IMR-90 (cell line): ENCODE measurements at regions not wholly inside any gene's neighbourhood (a gene's known extent, or its start where the extent isn't known, plus 50 kb on each side); places are given as distances from the start of the nearest gene placed in this dataset.

Experiments used
- TF ChIP-seq, protein P1 (sequence below): fragments of 150-350 bp; IDR thresholded peaks from 2 replicates; pipeline ENCODE4 v1.6.1; 2017; ENCODE audit warnings: mild to moderate bottlenecking, antibody characterized with exemption, low read length, low read depth
- TF ChIP-seq, protein P2 (sequence below): conservative IDR thresholded peaks from 2 replicates; pipeline ENCODE4 v1.5.1; 2012; ENCODE audit warnings: mild to moderate bottlenecking, low read depth, low read length, improper control_type of control experiment

DNA sequence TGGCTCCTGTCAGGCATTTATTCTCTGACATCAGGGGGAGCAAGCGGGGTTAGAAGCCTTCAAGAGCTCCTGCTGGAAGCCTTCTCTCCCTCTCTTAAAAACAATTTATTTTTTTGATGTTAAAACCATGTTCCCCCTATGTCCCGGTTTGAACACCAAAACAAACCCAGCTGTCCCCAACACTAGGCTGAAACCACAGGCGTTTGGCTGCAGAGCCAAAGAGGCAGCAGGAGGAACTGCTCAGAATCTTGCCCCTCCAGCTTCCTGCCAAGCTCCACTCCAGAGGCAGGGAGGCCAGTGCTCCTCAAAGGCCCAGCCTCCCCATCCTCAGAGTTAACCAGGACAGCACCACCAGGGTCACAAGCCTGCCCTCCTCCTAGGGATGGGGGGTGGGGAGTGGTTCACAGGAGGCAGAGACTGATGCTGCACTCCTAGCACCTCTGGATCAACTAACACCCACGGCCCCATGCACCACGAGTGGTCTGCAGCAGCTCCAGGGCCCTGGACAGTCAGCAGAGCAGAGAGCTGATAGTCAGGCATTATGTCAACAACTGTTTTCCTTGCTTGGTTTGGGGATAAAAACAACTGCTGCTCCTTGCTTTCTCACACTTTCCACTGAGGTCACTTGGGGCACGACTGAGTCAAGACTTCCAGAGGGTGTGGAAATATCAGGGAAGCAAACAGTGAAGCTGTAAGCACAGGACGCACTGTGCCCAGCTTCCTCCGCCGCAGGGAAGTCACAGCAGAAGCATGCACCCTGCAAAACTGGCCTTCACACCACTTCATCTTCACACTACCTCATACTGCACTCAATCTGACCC is 96.5 kb upstream of the ADRA1B start:
- TF ChIP-seq, protein P1, sequence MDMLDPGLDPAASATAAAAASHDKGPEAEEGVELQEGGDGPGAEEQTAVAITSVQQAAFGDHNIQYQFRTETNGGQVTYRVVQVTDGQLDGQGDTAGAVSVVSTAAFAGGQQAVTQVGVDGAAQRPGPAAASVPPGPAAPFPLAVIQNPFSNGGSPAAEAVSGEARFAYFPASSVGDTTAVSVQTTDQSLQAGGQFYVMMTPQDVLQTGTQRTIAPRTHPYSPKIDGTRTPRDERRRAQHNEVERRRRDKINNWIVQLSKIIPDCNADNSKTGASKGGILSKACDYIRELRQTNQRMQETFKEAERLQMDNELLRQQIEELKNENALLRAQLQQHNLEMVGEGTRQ = no peak
- TF ChIP-seq, protein P2, sequence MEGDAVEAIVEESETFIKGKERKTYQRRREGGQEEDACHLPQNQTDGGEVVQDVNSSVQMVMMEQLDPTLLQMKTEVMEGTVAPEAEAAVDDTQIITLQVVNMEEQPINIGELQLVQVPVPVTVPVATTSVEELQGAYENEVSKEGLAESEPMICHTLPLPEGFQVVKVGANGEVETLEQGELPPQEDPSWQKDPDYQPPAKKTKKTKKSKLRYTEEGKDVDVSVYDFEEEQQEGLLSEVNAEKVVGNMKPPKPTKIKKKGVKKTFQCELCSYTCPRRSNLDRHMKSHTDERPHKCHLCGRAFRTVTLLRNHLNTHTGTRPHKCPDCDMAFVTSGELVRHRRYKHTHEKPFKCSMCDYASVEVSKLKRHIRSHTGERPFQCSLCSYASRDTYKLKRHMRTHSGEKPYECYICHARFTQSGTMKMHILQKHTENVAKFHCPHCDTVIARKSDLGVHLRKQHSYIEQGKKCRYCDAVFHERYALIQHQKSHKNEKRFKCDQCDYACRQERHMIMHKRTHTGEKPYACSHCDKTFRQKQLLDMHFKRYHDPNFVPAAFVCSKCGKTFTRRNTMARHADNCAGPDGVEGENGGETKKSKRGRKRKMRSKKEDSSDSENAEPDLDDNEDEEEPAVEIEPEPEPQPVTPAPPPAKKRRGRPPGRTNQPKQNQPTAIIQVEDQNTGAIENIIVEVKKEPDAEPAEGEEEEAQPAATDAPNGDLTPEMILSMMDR = no peak
